ENCODE measurements at regions not wholly inside any gene's neighbourhood (a gene's known extent, or its start where the extent isn't known, plus 50 kb on each side); places are given as distances from the start of the nearest gene placed in this dataset.

DNA sequence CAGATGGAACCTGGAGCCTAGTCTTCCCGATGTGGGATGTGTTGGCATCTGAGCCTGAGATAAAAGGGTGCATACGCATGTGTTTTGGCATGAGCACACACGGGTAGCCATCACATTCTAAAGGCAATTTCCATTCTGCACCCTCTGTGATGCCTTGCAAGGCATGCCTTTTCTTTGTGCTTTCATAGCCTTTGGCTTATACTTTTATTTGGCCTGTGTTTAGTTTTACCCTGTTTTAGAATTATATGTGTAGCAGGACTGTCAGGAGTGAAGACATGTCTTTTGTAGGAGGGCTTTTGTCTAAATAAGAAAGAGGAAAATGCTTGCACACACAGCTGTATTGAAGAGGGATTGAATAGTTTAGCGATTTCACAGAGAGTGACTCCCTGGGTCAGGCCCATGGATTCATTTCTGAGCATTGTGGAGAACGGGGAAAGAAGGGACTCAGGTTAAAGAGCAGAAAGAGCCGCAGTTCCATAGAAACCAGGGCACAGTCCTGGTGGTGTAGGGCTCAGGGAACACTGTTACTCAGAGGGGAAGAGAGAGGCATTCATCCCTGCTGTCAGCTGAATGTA, 530.2 kb downstream of the DHX35 start:
- TF ChIP-seq, protein P1, sequence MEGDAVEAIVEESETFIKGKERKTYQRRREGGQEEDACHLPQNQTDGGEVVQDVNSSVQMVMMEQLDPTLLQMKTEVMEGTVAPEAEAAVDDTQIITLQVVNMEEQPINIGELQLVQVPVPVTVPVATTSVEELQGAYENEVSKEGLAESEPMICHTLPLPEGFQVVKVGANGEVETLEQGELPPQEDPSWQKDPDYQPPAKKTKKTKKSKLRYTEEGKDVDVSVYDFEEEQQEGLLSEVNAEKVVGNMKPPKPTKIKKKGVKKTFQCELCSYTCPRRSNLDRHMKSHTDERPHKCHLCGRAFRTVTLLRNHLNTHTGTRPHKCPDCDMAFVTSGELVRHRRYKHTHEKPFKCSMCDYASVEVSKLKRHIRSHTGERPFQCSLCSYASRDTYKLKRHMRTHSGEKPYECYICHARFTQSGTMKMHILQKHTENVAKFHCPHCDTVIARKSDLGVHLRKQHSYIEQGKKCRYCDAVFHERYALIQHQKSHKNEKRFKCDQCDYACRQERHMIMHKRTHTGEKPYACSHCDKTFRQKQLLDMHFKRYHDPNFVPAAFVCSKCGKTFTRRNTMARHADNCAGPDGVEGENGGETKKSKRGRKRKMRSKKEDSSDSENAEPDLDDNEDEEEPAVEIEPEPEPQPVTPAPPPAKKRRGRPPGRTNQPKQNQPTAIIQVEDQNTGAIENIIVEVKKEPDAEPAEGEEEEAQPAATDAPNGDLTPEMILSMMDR (IDR thresholded peaks at IDR 0.05), result no peak
- DNase-seq (ENCODE audit: low spot score) (no peak), ATAC-seq (ENCODE audit: low FRiP score) (no peak)

GRCh38 chr20:39491711-39492110, 529.6 kb downstream of the DHX35 start:
- ATAC-seq (ENCODE audit: low FRiP score) (no peak), DNase-seq (ENCODE audit: low spot score) (no peak)
- TF ChIP-seq, protein P1 (IDR thresholded peaks at IDR 0.05), result no peak

- ATAC-seq (ENCODE audit: low FRiP score) (no peak), DNase-seq (ENCODE audit: low spot score) (no peak)
- TF ChIP-seq, protein P1 (IDR thresholded peaks at IDR 0.05), result no peak
Observed at GRCh38 chr20:39489986-39490560, 527.9 kb downstream of the DHX35 start.

DNA sequence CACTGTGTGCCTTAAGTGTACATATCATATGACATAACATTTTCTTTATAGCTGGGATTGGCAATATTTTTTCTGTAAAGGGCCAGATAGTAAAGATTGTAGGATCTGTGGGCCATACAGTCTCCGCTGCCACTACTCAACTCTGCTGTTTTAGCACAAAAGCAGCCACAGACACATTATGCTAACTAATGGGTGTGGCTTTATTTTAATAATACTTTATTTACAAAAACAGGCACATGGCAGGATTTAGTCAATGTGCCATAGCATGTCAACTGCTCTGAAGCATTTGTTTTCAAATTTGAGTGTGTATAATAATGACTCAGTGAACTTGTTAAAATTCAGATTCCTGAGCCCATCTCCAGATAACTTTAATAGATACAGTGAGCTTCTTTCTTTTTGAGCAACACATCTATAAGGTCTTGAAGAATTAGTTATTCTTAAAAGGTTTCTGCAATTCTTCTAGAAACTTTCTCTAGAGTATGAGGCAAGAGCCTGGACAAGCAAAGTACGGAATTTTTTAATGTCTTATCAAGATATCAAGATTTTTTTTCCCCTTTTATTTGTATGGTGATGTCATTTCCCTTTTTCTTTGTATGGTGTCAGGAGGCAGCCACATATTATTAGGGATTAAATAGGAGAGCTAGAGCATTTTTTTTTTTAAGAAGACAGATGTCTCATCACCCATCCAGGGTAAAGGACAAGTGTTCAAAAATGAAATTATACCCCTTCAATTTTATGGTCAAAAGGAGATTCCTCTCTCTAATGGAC, 518.3 kb downstream of the DHX35 start:
- TF ChIP-seq, protein P1 (IDR thresholded peaks at IDR 0.05), result no peak

GRCh38 chr20:39479196-39479810, 517.2 kb downstream of the DHX35 start:
- DNase-seq (ENCODE audit: low spot score) (no peak), ATAC-seq (ENCODE audit: low FRiP score) (no peak)
- TF ChIP-seq, protein P1 (IDR thresholded peaks at IDR 0.05), result no peak

More for the DNA sequence above, 518.3 kb downstream of the DHX35 start:
- DNase-seq (ENCODE audit: low spot score) (no peak), ATAC-seq (ENCODE audit: low FRiP score) (no peak)

DNA sequence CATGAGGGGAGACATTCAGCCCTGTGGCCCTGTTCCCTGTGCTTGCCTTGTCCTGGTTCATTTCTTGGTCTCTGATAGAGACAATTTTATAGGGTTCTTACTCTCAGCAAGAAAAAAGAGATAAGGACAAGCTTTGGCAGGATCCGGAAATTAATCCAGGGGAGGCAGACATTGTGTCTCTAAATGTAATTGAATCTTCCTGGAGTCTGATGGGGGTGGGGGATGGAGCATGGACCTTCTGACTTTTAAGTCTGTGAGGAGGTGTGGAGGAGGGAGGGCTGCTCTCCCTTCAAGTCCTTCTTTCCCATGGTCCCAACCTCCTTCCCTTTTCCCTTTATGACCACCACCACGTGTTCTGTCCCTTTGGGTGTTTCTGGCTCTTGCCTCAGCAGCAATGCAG, 512.7 kb downstream of the DHX35 start:
- ATAC-seq (ENCODE audit: low FRiP score) (no peak), DNase-seq (ENCODE audit: low spot score) (no peak)
- TF ChIP-seq, protein P1 (IDR thresholded peaks at IDR 0.05), result no peak

All from omental fat pad (tissue), 3 donors.